Thoracic aorta (tissue), 2 donors: ENCODE measurements at regions not wholly inside any gene's neighbourhood (a gene's known extent, or its start where the extent isn't known, plus 50 kb on each side); places are given as distances from the start of the nearest gene placed in this dataset.

ENCODE experiments used
- ATAC-seq: fragments of 150-250 bp; one replicate; pipeline ENCODE4 v1.8.0; 2017; ENCODE audit warnings: low read depth; ENCODE audit not compliant: insufficient number of reproducible peaks, low FRiP score
- DNase-seq: peaks from one replicate; pipeline ENCODE4 v3.0.0-alpha.2; 2020; ENCODE audit warnings: low spot score
- H3K27ac ChIP-seq, 2 donors: fragments of 200-600 bp; sonication (generic); 1 replicate in 1 of 2; 2 replicates in 1 of 2; pipeline ENCODE4 v1.5.1; 2016; ENCODE audit warnings: mild to moderate bottlenecking in 2 of 2, moderate library complexity in 2 of 2
- H3K27me3 ChIP-seq: fragments of 200-600 bp; sonication (generic); replicated peaks from 2 replicates; pipeline ENCODE4 v1.6.0; 2016; ENCODE audit warnings: mild to moderate bottlenecking; ENCODE audit not compliant: insufficient read depth
- H3K36me3 ChIP-seq: fragments of 200-600 bp; sonication (generic); one replicate; pipeline ENCODE4 v1.5.1; 2016
- H3K4me1 ChIP-seq, 2 donors: fragments of 200-600 bp; sonication (generic); 1 replicate in 1 of 2; 2 replicates in 1 of 2; pipeline versions ENCODE4 v1.5.1 to v1.6.0; 2016; ENCODE audit warnings: low read depth in 2 of 2, mild to moderate bottlenecking in 1 of 2; ENCODE audit not compliant: control insufficient read depth in 1 of 2
- H3K4me3 ChIP-seq: fragments of 200-600 bp; sonication (generic); 2 replicates; pipeline ENCODE4 v1.5.1; 2016; ENCODE audit warnings: mild to moderate bottlenecking
- H3K9me3 ChIP-seq: fragments of 200-600 bp; sonication (generic); 2 replicates; pipeline ENCODE4 v1.5.1; 2016
- TF ChIP-seq, protein P1 (sequence below): fragments of 200-600 bp; sonication (generic); IDR thresholded peaks from one replicate; pipeline ENCODE4 v1.5.1; 2019; ENCODE audit warnings: antibody characterized with exemption

- ATAC-seq = no peak
- H3K9me3 ChIP-seq = no peaks in the 10 kb centered on the region
- TF ChIP-seq, protein P1, sequence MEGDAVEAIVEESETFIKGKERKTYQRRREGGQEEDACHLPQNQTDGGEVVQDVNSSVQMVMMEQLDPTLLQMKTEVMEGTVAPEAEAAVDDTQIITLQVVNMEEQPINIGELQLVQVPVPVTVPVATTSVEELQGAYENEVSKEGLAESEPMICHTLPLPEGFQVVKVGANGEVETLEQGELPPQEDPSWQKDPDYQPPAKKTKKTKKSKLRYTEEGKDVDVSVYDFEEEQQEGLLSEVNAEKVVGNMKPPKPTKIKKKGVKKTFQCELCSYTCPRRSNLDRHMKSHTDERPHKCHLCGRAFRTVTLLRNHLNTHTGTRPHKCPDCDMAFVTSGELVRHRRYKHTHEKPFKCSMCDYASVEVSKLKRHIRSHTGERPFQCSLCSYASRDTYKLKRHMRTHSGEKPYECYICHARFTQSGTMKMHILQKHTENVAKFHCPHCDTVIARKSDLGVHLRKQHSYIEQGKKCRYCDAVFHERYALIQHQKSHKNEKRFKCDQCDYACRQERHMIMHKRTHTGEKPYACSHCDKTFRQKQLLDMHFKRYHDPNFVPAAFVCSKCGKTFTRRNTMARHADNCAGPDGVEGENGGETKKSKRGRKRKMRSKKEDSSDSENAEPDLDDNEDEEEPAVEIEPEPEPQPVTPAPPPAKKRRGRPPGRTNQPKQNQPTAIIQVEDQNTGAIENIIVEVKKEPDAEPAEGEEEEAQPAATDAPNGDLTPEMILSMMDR = no peak
- H3K4me3 ChIP-seq = no peak overlapping the region
- no peak overlapping the region for H3K27ac ChIP-seq
- no peaks in the 10 kb centered on the region for H3K27me3 ChIP-seq
- DNase-seq = no peak
- H3K36me3 ChIP-seq = no peaks in the 10 kb centered on the region
- H3K4me1 ChIP-seq = no peaks in the 10 kb centered on the region
These were observed 121.4 kb upstream of the COPS8 start for GRCh38 chr2:236964291-236964690.

DNA sequence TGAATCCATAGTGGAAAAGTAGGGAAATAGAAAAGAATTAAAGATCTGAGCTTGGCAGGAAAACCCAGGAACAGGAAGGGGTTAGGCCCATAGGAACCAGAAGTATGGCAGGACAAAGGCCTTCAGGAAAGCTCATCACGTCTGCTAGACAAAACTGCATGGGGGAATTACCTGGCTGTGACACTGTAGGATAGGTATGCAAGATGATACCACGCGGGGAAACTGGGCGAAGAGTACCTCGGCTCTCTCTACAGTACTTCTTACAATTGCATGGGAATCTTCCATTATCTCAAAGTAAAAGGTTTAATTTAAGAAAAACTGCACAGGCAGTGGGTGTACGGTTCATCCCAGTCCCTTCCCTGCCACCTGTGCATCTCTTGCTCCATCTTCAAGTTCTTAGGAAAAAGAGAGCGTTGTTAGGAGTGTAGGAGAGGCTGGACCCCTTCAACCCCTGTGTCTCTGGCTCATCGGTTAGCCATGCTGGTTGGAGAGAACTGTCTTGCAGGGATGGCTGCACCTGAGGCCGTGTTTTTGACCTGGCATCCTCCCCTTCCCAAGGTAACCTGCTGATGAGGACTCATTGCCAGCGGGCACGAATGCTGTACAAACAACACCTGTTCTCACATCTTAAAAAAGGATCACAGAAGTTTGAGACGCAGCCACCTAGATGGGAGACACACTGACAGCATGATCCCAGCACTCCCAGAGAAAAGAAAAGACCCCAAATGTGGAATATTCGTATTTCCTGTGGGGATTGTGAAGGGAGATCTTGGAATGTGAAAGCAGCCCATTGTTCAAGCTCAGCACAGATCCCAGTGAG is 120.5 kb upstream of the COPS8 start:
- no peak overlapping the region for H3K27ac ChIP-seq
- no peak for DNase-seq
- no peaks in the 10 kb centered on the region for H3K27me3 ChIP-seq
- TF ChIP-seq, protein P1 = no peak
- H3K36me3 ChIP-seq = no peaks in the 10 kb centered on the region
- no peaks in the 10 kb centered on the region for H3K9me3 ChIP-seq
- ATAC-seq = no peak
- no peak overlapping the region for H3K4me3 ChIP-seq
- no peaks in the 10 kb centered on the region for H3K4me1 ChIP-seq

DNA sequence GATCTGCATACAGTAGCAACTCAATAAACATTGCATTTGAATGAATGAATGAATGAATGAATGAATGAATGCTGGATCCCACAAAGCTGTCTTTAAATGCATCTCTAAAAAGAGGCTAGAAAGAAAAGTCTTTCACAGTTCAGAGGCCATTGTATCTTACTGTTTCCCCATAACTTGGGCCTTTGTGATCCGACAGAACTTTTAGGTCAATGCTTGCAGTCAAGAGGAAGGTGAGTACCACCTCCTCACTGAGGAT is 119.9 kb upstream of the COPS8 start:
- Histone ChIP-seq H3K27me3 (no peaks in the 10 kb centered on the region), H3K36me3 (no peaks in the 10 kb centered on the region), H3K4me3 (no peak overlapping the region), H3K27ac (no peak overlapping the region), H3K9me3 (no peaks in the 10 kb centered on the region), H3K4me1 (no peaks in the 10 kb centered on the region)
- ATAC-seq (no peak), DNase-seq (no peak)
- TF ChIP-seq, protein P1 = no peak

- no peak for ATAC-seq
- H3K4me3 ChIP-seq = no peak overlapping the region
- TF ChIP-seq, protein P1 = no peak
- H3K27me3 ChIP-seq = no peaks in the 10 kb centered on the region
- no peak overlapping the region for H3K27ac ChIP-seq
- no peaks in the 10 kb centered on the region for H3K4me1 ChIP-seq
- no peaks in the 10 kb centered on the region for H3K9me3 ChIP-seq
- no peaks in the 10 kb centered on the region for H3K36me3 ChIP-seq
- no peak for DNase-seq
These were observed 118.2 kb upstream of the COPS8 start for GRCh38 chr2:236967499-236967783.

DNA sequence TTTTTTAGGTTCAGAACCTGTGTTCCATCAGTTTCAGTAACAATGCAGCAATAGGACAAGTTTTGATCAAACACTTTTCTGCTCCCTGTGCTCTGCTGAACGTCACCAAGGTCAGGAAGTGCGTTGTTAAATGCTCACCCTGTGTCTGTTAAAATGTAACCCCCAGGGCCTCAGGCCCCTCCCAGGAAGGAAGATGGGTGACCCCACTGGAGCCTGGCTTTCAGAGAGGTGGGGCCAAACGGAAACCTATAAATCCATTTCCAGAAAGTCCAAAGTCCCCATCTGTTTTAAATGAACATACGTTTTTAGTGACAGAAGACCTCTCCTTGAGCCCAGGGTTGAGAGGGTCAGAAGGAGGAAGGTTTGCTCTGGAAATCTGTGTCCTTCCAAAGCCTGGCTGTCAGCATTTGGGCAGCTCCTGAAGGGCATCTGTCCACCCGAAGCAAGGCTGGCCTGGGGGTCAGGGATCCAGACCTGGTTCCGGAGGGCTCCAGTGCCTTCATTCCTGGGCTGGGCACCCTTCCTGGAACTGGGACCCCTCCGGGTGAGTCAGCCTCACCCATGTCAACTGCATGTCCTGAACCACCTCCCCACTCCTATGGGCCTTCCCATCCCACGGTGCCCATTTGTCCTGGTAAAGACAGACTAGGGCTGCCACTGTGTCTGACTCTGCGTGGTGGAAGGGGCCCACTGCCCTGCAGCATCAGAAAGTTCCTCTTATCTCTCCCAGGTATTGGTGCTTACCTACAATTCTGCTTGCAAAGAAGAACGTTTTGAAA is 117.4 kb upstream of the COPS8 start:
- ATAC-seq (no peak), DNase-seq (no peak)
- TF ChIP-seq, protein P1 = no peak
- no peaks in the 10 kb centered on the region for H3K9me3 ChIP-seq
- no peaks in the 10 kb centered on the region for H3K4me1 ChIP-seq
- H3K4me3 ChIP-seq = no peak overlapping the region
- no peak overlapping the region for H3K27ac ChIP-seq
- H3K36me3 ChIP-seq = no peaks in the 10 kb centered on the region
- no peaks in the 10 kb centered on the region for H3K27me3 ChIP-seq
